GM20000 (cell line): ENCODE measurements at regions not wholly inside any gene's neighbourhood (a gene's known extent, or its start where the extent isn't known, plus 50 kb on each side); places are given as distances from the start of the nearest gene placed in this dataset.

Experiments used
- DNase-seq: peaks from one replicate; pipeline ENCODE4 v3.0.0; 2012; ENCODE audit warnings: low spot score
- CTCF ChIP-seq: IDR thresholded peaks from 2 replicates; pipeline ENCODE4 v1.5.1; 2012; ENCODE audit warnings: mild to moderate bottlenecking, control low read depth; ENCODE audit errors: extremely low read depth, missing control alignments

DNA sequence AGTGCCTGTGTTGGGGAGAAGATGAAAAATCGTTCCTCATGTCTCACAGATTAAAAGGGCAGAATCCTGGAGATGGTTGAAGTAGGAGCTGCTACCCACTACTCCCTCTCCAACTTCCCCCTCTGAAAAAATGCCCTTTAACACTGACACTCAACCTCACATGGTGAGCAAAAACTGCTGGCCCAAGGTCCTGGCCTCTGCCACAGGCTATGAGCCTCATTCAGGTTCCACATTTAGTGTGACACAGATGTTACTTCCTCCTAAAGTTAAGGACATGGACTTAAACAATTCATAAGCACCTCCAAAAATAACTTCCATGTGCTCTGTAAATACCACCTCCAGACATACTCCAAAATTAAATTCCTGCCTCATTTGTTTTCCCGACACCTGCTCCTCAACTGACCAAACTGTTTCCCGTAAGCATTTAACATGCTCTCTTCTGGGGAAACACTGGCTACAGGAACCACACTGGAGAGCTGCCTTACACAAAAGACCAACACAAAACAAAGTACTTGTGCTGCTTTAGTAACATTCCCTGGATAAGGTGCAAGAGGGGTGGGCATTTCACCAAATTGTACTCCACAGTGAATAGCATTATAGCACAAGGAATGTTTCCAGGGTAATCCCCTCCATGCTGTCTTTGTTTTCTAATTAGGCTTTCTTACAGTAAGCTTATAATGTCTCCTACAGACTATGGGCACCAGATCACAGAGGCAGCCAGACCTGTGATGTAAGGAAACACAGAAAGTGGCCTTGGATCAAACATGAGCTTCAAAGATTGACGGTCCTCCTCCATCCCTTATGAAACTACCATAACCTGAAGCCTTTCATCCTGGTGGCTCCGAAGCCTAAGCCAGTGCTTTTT lies 57.0 kb downstream of the PHLDA1 start:
- no peak for DNase-seq
- TF ChIP-seq CTCF: no peak

- no peak for DNase-seq
- no peak for TF ChIP-seq CTCF
Observed at GRCh38 chr12:75971253-75971652, 60.3 kb downstream of the PHLDA1 start.

DNA sequence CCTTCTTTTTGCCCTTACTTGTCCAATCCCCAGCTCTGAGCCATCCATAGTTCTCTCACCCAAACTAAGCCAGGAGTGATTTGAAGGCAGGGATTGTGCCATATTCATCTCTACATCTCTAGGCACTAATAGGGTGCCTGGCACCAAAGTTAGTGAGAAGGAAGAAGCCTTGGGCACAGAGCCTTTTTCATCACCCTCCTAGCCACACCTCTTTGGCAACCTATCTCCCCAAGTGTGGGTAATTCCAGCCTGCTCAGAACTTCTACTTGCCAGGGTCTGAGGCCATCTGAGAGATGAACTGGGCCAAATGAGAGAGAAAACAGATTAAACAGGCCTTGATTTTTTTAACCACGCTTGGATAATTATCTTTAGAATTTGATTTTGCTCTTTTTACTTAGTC lies 61.3 kb downstream of the PHLDA1 start:
- DNase-seq: no peak

GRCh38 chr12:75969768-75970167 lies 61.8 kb downstream of the PHLDA1 start:
- TF ChIP-seq CTCF: no peak
- no peak for DNase-seq

More for the DNA sequence above, 61.3 kb downstream of the PHLDA1 start:
- no peak for TF ChIP-seq CTCF

GRCh38 chr12:75965661-75966060 lies 65.9 kb downstream of the PHLDA1 start:
- no peak for DNase-seq
- TF ChIP-seq CTCF: no peak

DNA sequence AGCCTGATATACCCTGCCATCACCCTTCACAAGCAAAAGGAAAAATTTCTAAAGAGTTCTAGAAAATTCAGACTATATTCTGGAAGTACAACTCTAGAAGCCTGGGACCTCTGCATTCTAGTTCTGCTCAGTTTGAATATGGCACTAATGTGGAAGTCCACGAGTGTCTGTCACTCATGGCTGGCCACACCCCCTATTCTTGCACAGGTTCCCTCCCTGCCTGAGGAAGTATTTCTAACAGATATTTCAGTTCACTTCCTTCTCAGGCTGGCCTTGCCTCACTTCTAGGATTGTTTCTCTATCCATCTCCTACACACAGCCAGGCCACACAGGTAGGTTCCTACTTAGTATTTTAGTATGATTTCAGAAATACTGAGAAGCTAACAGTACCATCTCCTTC lies 67.4 kb downstream of the PHLDA1 start:
- no peak for TF ChIP-seq CTCF
- peak; percentile 20 for DNase-seq

- TF ChIP-seq CTCF: no peak
- DNase-seq: no peak
Observed at GRCh38 chr12:75961878-75962277, 69.7 kb downstream of the PHLDA1 start.
